CD4-positive, alpha-beta T cell treated with Interferon alpha-2 for 1 hour (primary cell): ENCODE measurements at regions not wholly inside any gene's neighbourhood (a gene's known extent, or its start where the extent isn't known, plus 50 kb on each side); places are given as distances from the start of the nearest gene placed in this dataset.
A peak's percentile ranks its signal among the peaks of the same experiment; 100 is the strongest.

ENCODE experiments used
- DNase-seq, 2 donors: peaks; one replicate each; pipeline ENCODE4 v3.0.0-alpha.2; 2020 to 2022

DNA sequence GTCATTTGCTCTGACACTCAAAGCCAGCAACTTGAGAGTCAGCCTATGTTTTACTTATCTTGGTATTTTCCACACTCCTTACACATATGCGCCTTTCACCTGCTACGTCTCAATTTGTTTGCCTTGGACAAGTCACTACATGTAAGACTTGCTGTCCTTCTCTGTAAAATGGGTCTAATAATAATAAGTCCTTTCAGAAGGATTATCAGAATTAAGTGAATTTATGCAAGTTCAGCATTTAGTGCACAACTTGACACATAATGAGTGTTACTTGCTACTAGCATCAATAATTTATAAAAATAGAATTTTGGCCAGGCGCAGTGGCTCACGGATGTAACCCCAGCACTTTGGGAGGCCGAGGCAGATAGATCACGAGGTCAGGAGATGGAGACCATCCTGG is 71.1 kb upstream of the UBL3 start:
- no peak for DNase-seq

DNA sequence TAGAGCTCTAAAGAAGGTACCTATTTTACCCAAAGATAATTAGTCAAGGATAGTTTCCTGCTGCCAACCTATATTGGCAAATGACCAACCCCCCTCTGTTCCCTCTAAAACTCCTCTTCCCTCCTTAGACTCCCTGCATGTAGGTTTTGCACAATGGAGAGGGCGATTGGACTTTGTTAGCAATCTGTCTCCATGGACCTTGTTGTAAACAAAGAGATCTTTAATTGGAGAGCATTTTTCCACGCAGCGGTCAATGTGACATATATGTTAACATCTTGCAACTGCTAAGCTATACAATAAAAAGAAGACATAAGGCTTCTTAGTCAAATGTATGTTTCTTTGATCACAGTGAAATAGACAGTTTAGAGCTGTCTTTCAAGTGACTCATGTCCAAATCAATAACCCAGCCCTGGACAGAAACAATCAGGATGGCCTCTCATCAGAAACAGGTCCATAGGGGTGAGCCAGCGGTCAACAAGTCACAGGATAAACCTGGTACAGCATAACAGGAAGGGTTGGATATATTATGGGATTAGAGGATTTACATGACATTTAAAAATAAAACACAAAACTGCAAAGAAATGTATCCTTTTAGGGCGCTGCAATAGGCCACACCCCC is 69.7 kb upstream of the UBL3 start:
- no peak for DNase-seq

DNA sequence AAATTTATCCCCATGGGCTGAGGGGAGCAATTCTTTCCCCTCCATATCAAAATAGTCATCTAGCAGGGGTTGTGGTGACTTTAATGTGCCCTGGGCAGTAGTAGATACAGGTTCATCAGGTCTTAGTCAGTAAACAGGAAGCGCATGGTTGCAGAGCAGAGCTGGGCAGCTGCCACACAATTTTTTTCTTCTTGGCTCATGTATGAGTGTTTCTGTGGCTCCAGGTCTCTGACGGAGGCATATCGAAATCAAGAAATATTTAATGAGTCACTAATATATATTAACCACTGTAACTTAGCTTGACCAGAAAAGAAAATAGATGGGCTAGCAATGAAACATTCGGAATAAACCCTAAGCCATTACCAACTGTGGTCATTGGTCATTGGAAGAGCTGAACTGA is 68.4 kb upstream of the UBL3 start:
- DNase-seq = no peak

DNA sequence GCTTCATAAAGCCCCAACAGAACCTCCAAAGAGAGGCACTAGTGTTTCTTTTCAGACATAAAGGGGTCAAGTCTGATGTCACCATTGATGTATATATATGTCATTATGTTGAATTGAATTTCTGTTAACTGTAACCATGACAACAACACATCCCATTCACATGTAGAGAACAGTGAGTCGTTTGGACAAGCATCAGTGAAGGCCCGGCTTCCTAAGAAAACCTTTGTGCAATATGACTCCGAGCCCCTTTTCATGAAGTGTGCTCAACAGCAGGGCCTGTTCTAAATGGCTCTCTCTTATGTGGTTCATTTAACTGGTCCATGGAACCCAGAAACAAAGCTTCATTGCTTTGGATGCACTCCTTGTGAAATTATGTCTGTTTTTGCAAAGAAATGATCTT is 67.2 kb upstream of the UBL3 start:
- no peak for DNase-seq

DNA sequence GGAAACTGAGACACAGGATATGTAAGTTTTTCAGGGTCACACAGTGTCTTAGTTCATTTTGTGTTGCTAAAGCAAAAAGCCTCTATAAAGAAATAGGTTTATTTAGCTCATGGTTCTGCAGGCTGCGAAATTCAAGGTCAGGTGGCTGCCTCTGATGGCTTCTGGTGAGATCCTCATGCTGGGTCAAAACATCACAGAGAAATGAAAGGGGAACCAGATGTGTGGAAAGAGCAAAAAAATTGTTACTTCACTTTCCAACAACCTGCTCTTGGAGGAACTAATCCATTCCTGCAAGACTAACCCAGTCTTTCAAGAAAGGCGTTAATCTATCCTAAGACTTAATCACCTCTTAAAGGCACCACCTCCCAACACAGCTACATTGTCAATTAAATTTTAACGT is 64.2 kb upstream of the UBL3 start:
- DNase-seq = no peak

DNA sequence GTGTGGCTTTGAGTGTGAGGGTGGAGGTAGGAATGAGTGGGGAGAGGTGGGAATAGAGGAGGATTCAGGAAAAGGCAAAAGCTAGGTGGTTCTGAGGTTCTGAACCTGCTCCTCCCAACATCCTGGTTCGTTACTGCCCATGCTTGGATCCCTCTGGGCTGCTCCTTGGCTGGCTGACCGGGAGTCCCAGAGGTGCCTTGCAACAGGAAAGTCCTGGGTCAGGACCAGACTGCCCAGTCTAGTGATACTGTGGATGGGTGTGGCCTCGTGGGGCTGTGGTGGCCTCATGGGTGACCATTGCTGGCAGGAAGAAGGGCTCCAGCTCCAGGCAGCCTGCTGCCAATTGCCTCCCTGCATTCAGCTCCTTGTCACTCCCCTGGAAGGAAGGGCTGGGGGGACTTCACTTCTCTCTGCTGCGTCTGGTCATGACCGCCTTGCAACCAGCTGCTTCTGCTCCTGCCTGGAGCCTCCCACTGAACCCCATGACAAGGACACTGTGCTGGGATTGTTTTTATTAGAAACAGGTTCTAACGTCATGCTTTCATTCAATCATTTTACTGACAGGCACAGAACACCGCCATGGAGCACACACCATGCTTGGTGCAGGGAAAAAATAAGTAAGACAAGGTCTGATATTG is 61.5 kb upstream of the UBL3 start:
- DNase-seq = no peak

DNA sequence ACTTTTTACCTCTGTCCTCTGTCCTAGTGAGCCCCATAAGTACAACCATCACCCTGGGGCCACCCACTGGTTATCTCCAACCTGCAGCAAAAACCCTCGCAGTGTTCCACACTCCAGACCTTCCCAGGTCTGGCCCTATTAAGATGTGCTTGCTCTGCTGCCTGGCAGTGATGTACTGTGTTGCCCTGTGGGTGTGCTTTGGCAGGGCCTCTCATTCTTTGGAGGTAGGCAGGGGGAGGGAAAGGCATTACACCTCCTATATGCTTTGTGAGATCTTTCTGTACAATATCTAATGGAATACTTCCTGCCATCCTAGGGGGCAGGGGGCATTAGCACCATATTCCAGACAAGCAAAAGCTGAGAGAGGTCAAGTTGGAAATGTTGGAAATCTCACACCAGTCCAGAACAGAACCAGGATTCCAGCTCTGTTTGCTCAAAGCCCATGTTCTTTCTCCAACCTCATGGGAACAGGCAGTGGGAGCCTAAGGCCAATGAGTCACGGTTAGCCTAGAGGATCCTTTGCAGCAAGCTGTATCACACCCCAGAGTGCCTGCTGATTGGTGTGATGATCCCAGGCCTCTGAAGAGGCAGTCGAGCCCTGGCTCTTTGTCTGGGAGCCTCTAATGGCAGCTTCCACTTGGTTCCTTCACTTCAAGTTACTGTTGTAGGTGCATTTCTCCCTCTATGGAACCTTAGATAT is 59.7 kb upstream of the UBL3 start:
- DNase-seq = no peak

DNA sequence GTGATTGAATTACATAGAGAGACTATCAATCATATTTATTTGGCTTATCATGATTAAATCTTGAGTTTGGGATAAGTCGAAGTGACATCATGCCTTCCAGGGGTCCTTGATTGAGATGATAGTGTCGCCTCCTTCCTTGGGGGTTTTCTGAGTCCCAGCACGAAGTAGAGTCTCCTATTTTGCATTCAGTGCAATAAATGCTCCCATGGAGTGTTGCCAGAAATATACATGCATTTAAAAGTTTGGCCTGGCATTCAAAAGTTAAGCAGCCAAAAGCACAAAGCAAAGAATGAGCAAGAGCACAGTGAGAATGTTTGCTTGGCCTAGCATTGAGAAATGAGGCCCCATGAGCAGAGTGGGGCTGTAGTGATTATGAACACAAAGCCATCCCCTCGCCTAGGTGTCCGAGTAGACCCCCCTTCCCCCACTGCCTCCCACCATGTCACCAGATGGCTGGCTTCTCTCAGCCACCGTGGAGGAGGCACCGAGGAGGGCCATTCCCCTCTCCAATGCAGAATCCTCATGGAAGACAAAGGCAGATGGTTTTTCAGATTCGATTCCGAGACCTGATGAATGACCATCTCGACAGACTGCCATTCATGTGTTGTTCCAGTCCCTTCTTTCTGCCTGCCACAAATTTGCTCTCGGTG is 58.8 kb upstream of the UBL3 start:
- no peak for DNase-seq

DNA sequence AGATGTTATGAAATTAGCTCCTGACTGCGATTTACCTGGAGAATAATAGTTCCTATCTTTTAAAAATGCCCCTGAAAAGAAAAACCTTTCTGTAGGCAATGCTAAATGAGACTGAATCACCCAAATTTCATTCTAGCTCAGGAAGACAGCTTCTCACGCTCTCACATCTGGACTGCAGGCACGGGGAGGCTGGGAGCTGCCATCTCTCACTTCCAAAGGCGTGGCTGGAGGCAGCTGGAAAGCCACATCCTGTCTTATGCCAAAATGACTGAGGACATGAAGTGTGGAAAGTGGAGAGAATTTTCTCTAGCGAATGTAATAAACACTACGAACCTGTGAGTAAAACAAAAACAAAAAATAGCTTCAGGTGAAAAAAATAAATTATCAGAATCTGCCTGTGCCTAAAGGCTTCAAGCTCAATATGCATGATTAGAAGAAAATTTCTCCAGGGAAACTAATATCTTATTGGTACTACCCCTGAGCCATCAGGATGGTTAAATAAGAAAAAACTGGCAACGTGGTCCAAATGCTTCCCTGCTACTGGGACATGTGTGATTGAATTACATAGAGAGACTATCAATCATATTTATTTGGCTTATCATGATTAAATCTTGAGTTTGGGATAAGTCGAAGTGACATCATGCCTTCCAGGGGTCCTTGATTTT is 58.1 kb upstream of the UBL3 start:
- no peak for DNase-seq

DNA sequence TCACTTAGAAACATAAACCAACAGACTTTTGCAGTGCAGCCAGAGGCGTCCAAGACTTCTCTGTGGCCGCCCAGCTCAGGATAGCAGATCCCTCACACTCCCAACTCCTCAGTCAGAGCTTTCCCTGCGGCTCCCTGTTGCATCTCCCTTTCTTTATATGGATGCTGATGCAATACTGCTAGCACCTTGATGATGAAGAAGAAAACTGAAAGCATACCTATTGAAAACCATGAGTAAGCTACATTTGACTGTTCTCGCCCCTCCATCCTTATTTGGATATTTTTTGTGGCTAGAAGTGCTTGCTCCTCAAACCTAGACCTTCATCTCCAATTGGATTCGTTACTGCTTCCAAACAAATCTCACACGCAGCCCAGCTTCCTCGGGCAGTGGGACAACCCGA is 57.3 kb upstream of the UBL3 start:
- DNase-seq = no peak

DNA sequence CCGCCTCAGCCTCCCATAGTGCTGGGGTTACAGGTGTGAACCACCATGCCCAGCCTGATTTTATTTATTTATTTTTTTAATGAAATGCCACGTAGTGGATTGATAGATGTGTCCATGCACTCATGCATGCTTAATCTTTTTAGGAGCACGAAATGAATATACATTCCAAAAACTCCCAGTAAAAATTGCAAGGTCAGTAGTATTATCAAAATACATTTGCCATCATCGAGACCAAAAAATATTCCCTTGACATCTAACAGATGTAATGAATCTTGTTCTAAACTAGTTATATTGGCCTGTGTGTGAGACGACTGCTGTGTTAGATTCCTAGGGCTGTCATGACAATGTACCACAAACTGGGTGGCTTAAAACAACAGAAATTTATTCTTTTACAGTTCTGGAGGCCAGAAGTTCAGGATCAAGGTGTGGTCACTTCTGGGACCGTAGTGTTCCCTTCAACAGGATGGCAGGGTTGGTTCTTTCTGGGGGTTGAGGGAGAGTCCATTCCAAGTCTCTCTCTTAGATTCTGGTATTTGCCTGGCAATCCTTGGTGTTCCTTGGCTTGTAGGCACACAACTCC is 56.1 kb upstream of the UBL3 start:
- DNase-seq = no peak

DNA sequence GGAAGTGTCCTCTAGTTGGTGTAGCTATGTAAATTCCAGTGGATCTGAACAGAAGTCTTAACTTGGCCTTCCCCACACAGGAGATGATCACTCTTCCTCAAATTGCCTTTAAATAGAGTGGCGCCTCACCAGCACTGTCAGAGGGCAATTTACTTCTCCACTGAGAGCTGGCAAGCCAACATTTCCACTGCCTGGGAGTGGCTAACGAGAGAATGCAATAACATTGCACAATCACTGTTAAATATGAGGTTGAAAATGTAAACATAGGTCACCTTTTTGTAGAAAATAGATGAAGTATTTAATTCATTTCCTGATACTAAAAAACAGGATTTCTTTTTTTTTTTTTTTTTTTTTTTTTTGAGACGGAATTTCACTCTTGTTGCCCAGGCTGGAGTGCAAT is 55.4 kb upstream of the UBL3 start:
- peak in 1 of 2 donors; percentile 21 for DNase-seq

DNA sequence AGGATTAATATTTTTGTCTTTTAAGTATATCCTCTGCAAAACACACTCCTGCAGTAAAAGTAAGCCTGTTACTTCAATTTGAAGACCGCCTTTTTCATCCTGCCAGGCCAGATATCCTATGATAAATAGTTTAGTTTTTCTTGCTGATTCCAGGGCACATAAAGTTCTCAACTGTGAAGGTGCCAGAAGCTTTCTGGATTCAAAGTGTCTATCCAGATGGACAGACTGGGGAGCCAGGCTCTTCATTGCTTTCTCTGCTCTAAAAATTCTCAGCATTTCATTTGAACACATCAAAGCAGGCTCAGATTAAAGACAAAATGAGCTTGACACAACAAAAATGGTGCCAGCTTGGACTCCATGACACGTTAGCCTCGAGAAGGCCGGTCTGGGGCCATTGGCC is 53.6 kb upstream of the UBL3 start:
- no peak for DNase-seq

DNA sequence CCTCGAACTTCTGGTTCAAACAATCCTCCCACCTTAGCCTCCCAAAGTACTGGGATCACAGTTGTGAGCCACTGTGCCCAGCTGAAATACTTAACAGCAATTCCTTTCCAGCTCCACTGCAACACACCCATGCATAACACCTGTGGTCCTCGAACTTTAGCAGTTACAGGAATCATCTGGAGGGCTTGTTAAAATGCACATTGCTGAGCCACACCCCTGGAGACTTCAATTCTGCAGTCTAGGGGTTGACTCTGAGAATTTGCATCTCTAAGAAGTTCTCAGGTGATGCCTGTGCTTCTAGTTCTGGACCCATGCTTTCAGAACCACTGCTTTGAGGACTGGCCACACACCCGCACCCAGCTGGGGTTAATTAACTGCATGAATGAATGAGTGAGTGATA is 53.1 kb upstream of the UBL3 start:
- no peak for DNase-seq

DNA sequence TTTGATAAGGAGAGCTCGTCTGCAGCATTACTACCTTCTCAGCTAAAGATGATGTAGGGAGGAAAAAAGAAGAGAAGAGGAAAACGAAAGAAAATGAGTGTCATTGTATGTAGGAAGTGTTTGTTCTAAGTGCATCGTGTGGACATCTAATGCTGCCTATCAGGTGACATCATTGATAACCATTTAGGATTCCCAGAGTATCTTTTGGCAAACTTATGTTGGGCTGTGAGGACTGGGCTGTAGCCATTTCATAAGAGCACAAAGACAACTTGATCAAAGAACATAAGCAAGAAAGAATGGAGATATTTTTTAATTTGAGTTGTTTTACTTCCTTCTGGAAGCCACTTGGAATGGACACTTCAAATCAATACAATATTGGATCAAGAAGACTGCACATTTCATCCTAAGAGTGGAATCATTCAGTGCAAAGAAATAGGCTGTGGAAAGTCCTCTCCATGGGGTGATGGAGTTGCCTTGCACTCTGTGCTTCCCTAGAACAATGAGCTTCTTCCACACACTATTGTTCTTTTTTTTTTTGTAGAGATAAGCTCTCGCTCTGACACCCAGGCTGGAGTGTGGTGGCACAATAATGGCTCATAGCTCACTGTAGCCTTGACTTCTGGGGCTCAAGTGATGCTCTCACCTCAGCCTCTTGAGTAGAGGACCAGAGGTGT is 52.4 kb upstream of the UBL3 start:
- no peak for DNase-seq

DNA sequence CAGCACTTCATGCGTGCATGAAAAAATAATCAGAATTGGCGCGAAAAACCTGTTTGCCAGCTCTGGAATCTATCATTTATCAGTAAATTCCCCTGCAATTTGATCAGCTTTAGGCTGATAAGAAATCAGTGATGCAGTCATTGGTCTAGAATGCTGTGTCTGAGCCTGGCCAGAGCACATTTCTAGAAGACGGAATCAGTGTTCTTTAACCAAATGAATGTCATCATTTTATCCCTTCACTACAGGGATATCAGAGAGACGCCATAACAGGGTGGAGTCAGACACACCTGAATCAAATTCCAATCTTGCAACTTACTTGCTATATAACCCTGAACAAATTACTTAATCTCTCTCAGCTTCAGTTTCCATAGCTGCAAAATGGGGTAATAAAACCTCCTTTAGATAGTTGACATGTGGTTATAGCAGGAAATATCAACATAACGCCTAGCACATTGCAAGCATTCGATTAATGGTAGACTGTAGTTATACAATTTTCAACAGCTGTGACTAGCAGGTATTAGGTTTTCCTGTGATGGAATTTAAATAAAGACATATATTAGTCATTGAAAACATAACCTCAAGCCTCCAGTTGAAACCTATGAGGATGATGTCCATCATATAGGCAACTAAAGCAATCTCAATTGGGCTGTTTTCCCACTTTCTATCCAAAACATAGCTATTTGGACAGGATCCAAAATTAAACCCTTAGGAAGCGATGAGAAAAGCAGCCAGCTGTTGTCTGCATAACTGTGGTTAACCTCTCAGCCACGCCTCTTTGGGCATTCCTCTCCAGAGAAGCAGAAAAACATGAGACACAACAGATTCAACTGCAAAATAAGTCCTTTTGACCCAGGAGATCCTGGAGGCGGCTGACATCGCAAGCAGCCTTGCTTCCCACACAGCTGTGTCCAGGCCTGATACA is 51.6 kb upstream of the UBL3 start:
- peak; percentile 33 to 56 for DNase-seq
